Progenitor cell of endocrine pancreas (in vitro differentiated cells): ENCODE measurements at regions not wholly inside any gene's neighbourhood (a gene's known extent, or its start where the extent isn't known, plus 50 kb on each side); places are given as distances from the start of the nearest gene placed in this dataset.
A peak's percentile ranks its signal among the peaks of the same experiment; 100 is the strongest.
"Not testable (repeated sequence)": the region's sequence is repeated elsewhere in the genome, so short reads cannot be mapped to it uniquely, and the experiment has no call there.

Experiments
- DNase-seq: peaks from one replicate; pipeline ENCODE4 v3.0.0; 2021; ENCODE audit warnings: low spot score; ENCODE audit not compliant: unreplicated experiment
- H3K27ac Mint-ChIP-seq: 2 replicates; pipeline ENCODE4 v1.8.0; 2021; ENCODE audit warnings: mild to moderate bottlenecking, moderate library complexity, mixed read lengths
- H3K27me3 Mint-ChIP-seq: 2 replicates; pipeline ENCODE4 v1.8.0; 2021; ENCODE audit warnings: mixed read lengths
- H3K36me3 Mint-ChIP-seq: 2 replicates; pipeline ENCODE4 v1.8.0; 2022; ENCODE audit warnings: mixed read lengths; ENCODE audit not compliant: insufficient read depth
- H3K4me1 Mint-ChIP-seq: 2 replicates; pipeline ENCODE4 v1.8.0; 2021; ENCODE audit warnings: low read depth, mixed read lengths
- H3K4me3 Mint-ChIP-seq: 2 replicates; pipeline ENCODE4 v1.8.0; 2021; ENCODE audit warnings: low read depth, mild to moderate bottlenecking, moderate library complexity, mixed read lengths
- H3K9me3 Mint-ChIP-seq: 2 replicates; pipeline ENCODE4 v1.8.0; 2021; ENCODE audit warnings: low read depth, mixed read lengths
- CTCF ChIP-seq: fragments of 200-600 bp; sonication (generic); IDR thresholded peaks from one replicate; pipeline ENCODE4 v1.5.0; 2021; ENCODE audit warnings: antibody characterized with exemption, mild to moderate bottlenecking; ENCODE audit not compliant: unreplicated experiment

GRCh38 chr2:21369787-21370186 is 246.0 kb downstream of the TDRD15 start:
- Mint-ChIP-seq H3K27ac (no peak overlapping the region), H3K36me3 (no peaks in the 10 kb centered on the region)
- DNase-seq, result no peak

GRCh38 chr2:21371499-21372003 is 247.8 kb downstream of the TDRD15 start:
- H3K27me3 Mint-ChIP-seq, result peaks cover 7% of the 10 kb centered on the region
- H3K4me1 Mint-ChIP-seq, result no peaks in the 10 kb centered on the region
- no peak overlapping the region for H3K27ac Mint-ChIP-seq
- H3K4me3 Mint-ChIP-seq, result no peak overlapping the region
- no peak for DNase-seq
- H3K36me3 Mint-ChIP-seq, result no peaks in the 10 kb centered on the region
- TF ChIP-seq CTCF, result no peak
- H3K9me3 Mint-ChIP-seq, result no peaks in the 10 kb centered on the region

More at GRCh38 chr2:21369787-21370186, 246.0 kb downstream of the TDRD15 start:
- H3K27me3 Mint-ChIP-seq, result peaks cover 2% of the 10 kb centered on the region
- H3K4me3 Mint-ChIP-seq, result no peak overlapping the region
- no peaks in the 10 kb centered on the region for H3K9me3 Mint-ChIP-seq
- H3K4me1 Mint-ChIP-seq, result no peaks in the 10 kb centered on the region
- no peak for TF ChIP-seq CTCF

- Mint-ChIP-seq H3K4me1 (no peaks in the 10 kb centered on the region), H3K27me3 (peaks cover 9% of the 10 kb centered on the region)
- DNase-seq, result no peak
Observed at GRCh38 chr2:21372654-21373053, 248.9 kb downstream of the TDRD15 start.

GRCh38 chr2:21376864-21377263 is 253.1 kb downstream of the TDRD15 start:
- H3K27ac Mint-ChIP-seq, result no peak overlapping the region
- peaks cover 6% of the 10 kb centered on the region for H3K27me3 Mint-ChIP-seq
- no peaks in the 10 kb centered on the region for H3K4me1 Mint-ChIP-seq
- TF ChIP-seq CTCF, result no peak
- H3K4me3 Mint-ChIP-seq, result no peak overlapping the region
- no peak for DNase-seq
- no peaks in the 10 kb centered on the region for H3K9me3 Mint-ChIP-seq
- H3K36me3 Mint-ChIP-seq, result no peaks in the 10 kb centered on the region

More at GRCh38 chr2:21372654-21373053, 248.9 kb downstream of the TDRD15 start:
- Mint-ChIP-seq H3K9me3 (no peaks in the 10 kb centered on the region), H3K4me3 (no peak overlapping the region), H3K27ac (no peak overlapping the region), H3K36me3 (no peaks in the 10 kb centered on the region)
- peak; percentile 58 for TF ChIP-seq CTCF

- H3K9me3 Mint-ChIP-seq, result no peaks in the 10 kb centered on the region
- DNase-seq, result no peak
- no peak overlapping the region for H3K27ac Mint-ChIP-seq
- H3K36me3 Mint-ChIP-seq, result no peaks in the 10 kb centered on the region
- peaks cover 6% of the 10 kb centered on the region for H3K27me3 Mint-ChIP-seq
- H3K4me1 Mint-ChIP-seq, result no peaks in the 10 kb centered on the region
- no peak for TF ChIP-seq CTCF
- H3K4me3 Mint-ChIP-seq, result no peak overlapping the region
Observed at GRCh38 chr2:21379140-21379539, 255.4 kb downstream of the TDRD15 start.

GRCh38 chr2:21379668-21380067 is 255.9 kb downstream of the TDRD15 start:
- H3K27ac Mint-ChIP-seq, H3K4me1 Mint-ChIP-seq, H3K27me3 Mint-ChIP-seq, H3K4me3 Mint-ChIP-seq, H3K36me3 Mint-ChIP-seq, H3K9me3 Mint-ChIP-seq, DNase-seq: not testable (repeated sequence)
